Putamen (tissue), 1 donor: ENCODE measurements at regions not wholly inside any gene's neighbourhood (a gene's known extent, or its start where the extent isn't known, plus 50 kb on each side); places are given as distances from the start of the nearest gene placed in this dataset.
A peak's percentile ranks its signal among the peaks of the same experiment; 100 is the strongest.
"Not testable (repeated sequence)": the region's sequence is repeated elsewhere in the genome, so short reads cannot be mapped to it uniquely, and the experiment has no call there.

ENCODE experiments used
- DNase-seq: peaks from one replicate; pipeline ENCODE4 v3.0.0-alpha.2; 2016; ENCODE audit warnings: low spot score

DNA sequence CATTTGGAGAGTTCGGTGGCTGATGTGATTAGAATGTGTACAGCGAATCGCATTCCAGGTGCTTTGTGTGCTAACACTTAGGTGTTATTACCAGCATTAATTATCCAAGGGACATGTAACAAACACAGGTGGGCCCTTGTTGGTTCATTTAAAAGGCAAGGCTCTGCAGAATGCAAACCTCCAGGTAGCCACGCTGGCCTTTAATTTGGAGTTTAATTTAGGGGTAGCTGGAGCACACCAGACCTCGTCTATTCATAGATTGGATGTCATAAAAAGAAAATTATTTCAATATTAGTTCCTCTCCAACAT, 191.1 kb downstream of the MAT2B start:
- no peak for DNase-seq

DNA sequence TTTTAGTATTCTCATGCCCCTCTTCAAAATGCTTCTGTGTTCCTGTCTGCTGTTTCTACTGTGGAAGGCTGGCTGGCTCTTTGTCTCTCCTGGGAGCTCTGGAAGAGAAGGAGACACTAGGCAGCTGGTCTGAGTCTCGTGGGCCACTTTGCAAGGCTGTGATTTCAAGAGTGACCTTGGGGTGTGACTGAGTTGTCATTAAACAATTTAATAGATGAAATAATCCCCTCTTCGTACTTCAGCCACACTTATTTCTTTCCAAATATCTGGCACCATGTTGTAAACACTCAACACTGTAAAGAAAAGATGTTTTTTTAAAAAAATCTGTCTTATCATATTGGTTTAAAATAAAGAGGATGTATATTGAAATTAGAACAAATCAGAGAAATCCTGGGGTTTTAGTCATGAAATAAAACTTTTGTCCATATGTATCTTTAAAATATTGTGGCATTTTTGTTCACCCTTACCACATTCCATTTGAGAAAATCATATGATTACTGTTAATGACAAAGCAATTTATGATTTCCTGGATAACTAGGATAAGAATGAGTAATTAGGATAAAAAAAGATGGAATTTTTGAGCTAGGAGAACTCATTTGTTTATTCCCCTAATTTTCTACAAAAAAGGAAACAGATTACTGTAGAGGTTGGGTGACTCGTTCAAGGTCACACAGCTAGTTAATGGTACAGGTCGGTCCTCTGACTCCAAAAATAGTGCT, 200.8 kb downstream of the MAT2B start:
- no peak for DNase-seq

DNA sequence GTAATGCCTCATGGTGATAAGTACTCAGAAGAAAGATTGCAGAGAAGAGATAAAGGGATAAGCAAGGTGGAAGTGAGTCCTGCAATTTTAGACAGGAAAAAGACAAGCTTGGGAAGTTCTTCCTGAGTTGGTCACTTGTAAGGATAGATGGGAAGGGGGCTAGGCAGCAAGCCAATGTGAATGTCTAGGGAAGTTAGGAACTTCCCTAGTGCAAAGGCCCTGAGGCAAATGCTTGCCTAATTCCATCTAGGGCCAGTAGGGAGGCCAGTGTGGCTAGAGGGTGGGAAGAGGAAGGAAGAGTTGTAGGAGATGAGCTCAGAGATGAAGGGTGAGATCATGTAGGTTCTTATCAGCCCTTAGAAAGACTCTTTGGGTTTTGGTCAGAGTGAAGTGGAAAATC, 206.6 kb downstream of the MAT2B start:
- no peak for DNase-seq

DNA sequence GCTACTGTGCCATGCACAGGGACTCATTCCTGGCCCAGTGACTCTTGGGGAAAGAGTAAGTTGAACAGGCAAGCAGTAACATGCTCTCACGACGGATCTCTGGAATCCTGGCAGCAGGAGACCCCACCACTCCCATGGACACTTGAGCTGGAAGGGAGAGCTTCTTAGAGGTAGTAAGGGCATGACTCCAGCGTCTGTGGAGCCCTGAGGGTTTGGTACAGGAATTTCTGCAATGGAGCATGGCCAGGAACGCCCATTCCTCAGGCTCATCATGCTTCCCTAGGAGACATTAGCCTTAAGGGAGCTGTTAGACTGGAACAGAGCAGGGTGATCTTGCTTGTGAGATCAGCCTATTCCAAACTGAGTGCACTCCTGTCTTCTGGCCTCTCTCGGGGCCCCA, 212.9 kb downstream of the MAT2B start:
- no peak for DNase-seq

DNA sequence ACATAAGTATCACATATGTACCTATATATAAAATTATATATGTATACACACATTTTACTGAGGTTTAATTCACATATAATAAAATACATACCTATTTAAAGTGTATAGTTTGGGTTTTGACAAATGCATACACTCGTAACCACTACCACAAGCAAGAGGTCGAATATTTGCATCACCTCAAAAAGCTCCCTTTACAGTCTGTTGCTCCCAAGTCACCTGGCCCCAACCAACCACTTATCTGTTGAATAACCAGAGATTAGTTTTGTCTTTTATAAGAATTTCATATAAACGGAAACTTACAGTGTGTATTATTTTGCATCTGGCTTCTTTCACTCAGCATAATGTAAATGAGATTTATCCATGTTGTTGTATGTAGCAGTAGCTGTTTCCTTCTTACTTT, 218.9 kb downstream of the MAT2B start:
- no peak for DNase-seq

DNA sequence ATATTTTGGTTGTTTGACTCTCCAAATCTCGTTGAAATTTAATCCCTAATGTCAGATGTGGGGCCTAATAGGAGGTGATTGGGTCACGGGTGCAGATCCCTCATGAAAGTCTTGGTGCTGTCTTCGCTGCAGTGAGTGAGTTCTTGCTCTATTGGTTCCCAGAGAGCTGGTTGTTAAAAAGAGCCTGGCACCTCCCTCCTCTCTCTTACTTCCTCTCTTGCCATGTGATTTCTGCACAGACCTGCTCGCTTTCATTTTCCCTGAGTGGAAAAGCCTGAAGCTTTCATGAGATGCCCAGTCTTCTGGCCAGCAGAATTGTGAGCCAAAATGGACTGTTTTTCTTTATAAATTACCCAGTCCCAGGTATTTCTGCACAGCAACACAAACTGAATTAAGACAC, 221.6 kb downstream of the MAT2B start:
- peak; percentile 6 for DNase-seq

DNA sequence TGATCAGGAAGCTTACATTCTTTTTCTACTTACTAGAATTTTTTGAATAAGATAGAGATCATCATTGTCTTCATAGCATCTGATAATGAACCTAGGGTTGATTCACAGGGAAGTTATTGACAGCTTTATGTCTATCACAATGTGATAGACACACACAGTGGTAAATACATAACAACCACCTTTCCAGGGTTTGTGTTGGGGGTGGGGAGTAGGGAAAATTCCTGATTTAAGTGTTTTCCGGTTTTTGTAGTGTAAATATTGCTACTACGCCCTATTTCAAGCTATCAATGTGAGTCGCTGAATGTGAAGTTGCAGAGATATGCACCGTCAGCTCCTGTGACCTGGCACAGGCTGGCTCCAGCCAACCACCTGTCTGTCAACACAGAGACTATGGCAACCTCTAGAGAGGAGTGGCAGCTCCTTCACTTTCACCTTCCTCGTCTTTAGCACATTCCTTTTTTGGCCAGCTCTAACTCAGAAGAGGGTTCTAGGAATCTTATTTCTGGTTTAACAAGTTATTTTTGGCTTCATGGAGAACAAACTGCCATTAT, 224.9 kb downstream of the MAT2B start:
- no peak for DNase-seq

DNA sequence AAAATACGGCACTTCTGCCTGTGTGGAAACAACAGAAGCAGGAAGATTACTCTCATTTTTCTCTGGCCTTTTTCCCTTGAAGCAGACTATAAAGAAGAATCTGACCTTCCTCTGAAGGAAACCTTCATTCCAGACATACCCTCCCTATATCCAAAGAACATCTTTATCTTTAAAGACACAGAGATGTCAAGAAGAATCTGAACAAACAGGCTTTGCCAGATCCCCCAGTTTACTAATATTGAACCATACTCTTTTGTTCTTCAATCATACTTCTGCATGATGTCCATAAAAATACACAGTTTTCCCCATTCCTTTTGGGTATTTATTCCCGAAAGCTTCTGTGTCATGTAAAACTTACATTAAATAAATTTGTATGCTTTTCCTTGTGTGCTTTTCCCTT, 225.8 kb downstream of the MAT2B start:
- DNase-seq = no peak

DNA sequence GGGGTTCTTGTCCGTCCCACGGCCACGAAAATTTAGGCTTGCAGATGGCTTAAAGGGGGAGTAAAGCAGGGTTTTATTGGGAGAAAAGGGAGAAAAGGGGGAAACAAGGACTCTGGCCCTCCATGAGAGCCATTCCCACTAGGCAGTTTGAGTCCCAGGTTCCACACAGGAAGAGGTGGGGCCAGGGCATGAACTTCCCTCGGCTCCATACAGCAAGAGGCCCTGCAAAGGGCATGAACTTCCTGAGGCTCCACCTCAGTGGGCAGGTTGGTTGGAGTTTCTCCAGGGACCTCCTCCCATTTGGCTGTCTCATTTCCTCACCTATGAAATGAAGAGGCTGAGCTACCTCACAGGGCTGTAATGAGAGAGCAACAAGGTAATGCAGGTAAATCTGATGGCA, 229.7 kb downstream of the MAT2B start:
- DNase-seq = no peak

DNA sequence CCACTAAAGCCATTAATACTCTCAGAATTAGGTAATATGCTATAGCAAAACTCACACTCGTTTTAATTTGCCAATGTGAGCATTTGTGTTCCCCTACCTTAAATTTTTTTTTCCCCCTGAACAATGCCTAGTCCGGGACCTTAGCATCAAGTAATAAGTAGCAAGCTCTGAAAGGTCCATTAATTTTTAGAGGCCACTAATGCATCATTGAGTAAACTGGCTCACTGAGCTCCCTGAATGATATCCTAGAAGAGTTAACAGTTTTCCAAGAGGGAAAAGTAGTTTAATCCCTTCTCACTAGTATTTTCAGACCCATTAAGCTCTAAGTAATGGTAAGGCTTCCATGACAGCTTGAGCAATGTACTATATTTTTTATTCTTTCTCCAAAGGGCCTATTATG, 242.2 kb downstream of the MAT2B start:
- no peak for DNase-seq

DNA sequence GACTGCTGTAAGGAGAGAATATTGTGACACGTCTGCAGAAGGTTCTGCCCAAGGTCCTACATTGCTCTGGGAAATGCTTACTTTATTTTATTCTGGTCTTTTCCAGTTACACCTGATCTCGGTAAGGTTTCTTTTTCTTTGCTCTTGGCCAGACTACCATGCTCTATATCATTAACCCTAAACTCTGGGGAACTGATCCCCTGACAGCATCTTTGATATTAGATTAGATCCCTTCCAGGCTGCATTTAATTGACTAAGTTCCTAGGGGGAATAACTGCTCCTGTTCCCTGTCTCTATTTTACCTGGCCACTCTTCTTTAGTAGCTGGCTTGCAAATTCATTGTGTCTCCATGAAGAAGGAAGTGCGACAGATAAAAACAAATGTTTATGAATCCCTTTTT, 243.5 kb downstream of the MAT2B start:
- no peak for DNase-seq

DNA sequence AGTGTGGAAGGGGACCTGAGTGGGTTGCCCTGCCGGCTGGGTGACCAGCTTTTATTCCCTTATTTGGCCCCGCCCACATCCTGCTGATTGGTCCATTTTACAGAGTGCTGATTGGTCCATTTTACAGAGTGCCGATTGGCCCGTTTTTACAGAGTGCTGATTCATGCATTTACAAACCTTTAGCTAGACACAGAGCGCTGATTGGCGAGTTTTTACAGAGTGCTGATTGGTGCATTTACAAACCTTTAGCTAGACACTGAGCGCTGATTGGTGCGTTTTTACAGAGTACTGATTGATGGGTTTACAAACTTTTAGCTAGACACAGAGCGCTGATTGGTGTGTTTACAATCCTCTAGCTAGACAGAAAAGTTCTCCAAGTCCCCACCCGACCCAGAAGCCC, 245.0 kb downstream of the MAT2B start:
- DNase-seq = not testable (repeated sequence)

DNA sequence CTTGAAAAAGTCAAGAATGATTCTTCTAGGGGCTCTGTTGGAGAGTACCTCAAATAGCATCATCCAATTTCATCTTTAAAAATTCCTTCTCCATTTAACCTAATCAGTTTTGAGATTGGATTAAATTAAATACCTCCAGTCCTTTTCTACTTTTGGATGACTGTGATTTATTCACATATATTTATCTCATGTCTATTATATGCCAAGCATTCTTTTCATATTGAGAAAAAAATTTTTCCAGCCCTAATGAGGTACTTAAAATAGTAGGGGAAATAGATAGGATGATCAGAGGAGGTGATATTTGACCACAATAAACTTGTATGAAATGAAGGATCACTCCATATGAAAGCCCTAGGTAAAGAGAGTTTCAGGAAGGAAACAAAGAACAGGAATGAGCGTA, 250.1 kb downstream of the MAT2B start:
- no peak for DNase-seq

DNA sequence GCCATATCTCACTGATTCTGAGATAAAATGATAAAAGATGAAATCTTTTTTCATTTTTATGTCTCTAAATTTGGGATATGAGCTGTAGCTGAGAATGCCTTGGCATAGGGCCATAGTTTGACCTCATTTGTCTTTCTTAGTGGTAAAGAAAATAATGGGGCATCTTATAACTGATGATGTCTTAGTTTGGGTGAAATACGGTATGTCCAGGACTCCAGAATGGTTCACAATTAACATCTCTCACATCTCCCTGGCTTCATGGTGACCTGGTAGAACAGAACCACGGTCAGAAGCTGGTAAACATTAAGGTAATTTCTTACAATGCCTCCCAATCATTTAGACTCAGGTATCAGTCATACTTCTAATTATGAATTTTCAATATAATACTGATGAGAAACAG, 250.8 kb downstream of the MAT2B start:
- no peak for DNase-seq

DNA sequence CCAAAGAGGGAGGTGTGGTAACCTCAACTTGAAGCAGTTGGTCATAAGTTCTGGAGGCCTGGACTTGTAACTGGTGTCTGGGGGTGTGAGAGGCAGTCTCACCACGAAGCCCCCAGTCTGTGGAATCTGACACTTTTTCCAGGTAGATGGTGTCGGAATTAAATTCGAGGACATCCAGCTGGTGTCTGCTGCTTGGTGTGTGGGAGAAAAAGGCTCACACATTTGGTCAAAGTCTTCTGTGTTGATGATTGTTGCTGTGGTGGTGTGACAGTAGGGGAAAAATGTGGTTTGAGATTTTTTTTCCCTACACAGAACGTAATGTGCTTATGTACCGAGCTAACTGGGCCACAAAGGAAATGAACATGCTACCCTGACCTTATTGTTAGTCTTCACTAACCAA, 251.9 kb downstream of the MAT2B start:
- no peak for DNase-seq

DNA sequence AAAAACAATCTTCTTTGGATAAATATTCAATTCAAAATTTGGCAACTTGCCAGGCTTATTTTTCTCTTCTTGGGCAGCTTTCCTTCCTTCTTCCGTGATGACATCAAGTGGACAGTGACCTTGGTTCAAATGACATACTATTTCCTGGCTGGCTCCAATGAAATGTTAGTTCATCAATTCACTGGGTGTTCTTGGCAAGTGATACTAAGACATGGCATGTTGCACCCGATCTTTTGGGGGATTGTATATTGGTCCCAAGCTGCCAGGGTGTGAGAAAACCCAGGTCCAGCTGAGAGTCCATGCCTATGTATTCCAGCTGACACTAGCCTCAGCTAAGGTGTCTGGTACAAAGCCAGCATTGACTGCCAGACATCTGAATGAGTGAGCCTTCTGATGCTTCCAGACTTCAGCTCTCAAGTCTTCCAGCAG, 252.9 kb downstream of the MAT2B start:
- no peak for DNase-seq

DNA sequence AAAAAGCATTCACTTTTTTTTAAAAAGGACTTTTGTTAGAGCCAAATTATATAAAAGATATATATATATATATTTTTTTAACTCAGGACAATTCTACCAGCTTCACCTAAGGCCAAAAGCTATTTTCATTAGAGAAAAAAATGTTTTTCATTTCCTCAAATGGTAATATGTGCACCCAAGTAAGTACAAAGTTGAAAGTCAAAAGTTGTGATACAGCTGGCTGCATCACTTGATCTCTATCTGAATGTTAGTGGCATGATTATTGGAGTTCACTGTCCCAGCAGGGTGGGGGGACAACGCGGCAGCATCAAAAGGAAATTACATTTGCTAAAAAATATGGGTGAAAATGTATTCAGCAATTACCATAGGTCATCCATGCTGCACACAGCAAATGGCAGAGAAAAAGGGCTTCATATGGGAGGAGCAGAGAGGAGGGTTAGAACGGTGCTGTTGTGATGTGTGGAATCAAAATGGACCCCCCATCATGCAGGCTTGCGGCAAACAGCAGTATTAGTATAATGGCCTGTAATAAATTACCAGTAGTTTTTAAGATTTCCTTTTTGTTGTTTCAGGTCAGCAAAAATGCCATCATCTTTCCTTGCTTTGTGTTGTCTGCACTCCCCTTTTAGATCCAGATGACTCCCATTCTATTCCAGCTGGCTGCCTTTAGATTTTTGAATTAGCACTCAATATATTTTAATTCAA, 253.7 kb downstream of the MAT2B start:
- no peak for DNase-seq

DNA sequence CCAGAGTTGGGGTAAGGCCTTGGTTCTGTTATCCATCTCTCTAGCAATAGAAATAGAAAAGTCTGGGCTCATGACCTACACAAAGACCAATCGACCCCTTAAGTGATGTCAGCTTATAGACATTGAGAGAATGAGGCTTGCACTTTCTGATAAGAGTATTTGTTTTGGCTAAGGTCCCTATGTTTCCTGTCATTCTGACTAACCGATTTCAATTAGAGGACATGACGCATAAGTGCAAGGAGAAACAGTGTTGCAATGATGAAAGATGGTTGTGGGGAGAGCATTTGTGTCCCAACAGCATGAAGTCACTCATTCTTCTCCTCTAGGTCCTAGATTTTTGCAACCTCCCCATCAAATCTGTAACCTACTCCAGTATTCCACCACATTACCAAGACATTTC, 255.1 kb downstream of the MAT2B start:
- DNase-seq = no peak

DNA sequence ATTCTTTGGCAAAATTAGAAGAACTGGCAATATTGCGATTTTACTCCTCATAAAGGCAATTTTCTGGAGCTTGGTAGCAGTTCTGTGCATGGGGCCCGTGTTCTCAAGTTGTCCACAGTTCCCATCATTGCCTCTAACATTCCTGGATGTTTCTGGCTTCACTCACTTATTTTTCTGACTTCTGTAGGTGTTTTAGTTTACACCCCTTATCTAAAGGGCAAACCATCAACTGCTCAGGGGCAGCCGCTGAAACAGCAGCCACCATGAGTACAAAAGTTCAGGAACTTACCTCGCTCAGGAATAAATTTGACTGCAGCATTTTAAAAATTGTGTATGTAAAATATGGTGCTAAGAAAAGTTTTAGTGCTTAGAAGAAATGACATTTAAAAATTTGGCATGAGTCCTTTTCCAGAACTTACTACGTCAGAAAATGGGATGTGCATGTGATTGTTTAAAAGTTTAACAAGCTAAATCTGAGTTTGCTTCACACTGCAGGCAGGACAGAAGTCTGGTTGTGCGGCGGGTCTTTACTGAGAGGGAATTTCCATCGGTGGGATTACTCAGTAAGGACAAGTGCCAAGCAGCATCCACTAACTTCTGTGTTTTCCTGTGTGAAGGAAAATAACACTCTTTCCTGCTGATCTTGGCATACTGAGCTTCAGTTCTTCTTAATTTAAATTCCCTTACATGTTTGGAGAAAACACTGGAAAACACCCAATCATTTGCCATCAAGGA, 261.7 kb downstream of the MAT2B start:
- DNase-seq = no peak

DNA sequence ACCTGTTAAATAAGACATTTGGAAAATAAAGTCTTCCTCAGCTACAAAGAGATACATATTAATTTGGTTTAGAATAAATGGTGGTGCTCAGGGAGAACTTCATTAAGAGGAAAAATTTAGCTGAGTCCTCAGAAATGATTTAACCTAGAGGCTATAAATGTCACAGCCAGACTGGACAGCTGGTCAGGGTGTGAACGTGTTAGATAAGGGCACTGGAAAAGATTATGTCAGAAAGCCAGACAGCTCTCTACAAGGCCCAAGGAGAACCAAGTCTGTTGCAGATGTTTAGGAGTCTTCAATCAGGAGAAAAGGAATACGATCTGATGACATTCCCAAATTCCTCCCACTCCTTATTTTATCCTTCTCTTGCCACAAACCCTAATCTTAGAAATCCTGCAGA, 265.2 kb downstream of the MAT2B start:
- no peak for DNase-seq

DNA sequence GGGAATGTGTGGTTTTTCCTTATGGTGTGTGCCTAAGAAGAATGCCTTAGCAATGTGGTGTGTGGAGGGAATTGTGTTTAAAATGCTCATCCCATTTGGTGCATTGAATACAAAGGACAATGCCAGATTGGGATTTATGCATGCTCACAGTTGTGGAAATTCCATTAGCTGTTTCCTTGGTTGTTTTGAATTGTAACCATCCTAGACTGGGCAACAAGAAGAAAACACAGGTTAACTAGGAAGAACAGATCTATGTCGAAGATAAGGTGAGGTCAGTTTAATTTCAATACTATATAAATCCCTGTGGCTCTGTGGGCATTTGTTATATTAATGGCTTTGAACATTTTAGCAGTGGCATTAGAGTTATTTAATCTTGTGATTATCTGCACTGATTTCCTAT, 266.8 kb downstream of the MAT2B start:
- no peak for DNase-seq

DNA sequence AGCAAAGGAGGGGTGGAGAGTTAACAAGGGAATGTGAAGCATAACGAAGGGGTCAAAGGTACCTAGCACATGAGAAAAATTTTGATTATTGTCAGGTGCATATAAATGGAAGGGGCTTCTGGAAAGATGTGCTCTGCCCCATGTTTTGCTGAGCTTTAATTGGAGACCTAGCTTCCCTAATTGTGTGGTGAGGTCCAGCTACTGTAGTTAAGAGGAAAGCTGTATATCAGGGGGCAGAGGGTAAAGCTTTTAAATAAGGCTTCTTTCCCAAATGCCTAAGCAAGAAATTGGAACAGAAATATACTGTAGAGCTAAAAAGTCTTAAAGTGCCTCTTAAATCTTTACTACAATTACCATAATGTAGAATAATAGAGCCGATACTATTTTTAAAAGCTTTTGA, 267.2 kb downstream of the MAT2B start:
- no peak for DNase-seq

DNA sequence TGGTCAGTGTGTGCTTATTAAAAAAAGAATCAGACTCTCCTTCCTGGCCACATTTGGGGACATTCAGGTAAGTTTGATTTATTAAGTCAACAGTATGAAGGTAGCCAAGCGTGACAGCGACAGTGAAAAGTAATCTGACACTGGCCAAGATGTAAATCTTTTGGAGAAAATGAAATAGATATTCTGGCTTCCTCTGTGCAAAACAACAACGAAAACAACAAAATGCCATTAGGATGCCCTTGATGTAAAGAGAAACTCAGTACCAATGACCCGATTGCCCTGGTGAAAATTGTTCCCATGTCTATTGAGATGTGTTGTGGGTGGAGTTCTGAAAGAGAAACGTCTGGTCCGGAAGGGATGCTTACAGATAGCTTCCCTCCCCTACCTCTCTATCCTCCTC, 267.8 kb downstream of the MAT2B start:
- DNase-seq = no peak
